Stimulated activated CD4-positive, alpha-beta T cell treated with anti-CD3 and anti-CD28 coated beads, Interleukin-2, amount 100 ng/mL, for 48 hours (primary cell): ENCODE measurements at regions not wholly inside any gene's neighbourhood (a gene's known extent, or its start where the extent isn't known, plus 50 kb on each side); places are given as distances from the start of the nearest gene placed in this dataset.
"Not testable (repeated sequence)": the region's sequence is repeated elsewhere in the genome, so short reads cannot be mapped to it uniquely, and the experiment has no call there.

ENCODE experiments used
- DNase-seq, 2 donors: peaks; one replicate each; pipeline ENCODE4 v3.0.0-alpha.2; 2020

DNA sequence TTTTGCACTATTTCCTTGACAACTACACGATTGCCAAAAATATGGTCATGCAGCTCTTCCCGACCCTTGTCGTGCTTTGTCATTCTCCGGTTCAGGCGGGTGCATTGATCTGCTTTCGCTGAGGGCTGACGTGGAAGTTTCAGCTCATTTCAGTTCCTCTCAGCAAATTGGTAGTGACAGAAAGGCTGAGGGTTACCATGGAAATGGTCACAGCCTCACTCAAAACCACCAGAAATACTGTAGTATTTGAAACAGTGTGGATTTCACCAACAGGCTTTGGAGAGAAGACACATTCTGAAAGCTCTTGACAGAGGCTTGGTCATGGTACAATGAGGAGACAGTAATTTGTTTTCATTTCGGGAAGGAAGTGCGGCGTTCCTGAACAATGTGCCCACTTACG is 99.7 kb upstream of the EXOC2 start:
- no peak for DNase-seq

DNA sequence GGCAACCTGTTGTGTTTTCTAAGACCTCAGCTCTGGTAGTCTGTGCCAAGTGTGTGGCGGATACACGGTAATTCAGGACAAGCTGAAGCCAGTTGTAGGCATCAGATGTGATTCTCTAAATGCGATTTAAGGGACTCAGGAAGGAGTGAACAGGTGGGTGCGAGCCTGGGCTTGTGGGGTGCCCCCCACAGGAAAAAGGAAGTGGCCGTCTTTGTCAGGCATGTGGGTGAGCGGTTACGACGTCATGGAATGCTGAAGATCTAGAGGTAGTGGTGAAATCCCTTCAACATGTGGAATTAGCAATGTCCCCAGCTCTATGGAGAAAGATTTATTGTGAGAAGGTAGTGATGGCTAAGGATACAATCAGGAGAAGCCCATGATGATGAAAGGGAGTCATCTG is 95.1 kb upstream of the EXOC2 start:
- peak in 1 of 2 donors; percentile 3 for DNase-seq

DNA sequence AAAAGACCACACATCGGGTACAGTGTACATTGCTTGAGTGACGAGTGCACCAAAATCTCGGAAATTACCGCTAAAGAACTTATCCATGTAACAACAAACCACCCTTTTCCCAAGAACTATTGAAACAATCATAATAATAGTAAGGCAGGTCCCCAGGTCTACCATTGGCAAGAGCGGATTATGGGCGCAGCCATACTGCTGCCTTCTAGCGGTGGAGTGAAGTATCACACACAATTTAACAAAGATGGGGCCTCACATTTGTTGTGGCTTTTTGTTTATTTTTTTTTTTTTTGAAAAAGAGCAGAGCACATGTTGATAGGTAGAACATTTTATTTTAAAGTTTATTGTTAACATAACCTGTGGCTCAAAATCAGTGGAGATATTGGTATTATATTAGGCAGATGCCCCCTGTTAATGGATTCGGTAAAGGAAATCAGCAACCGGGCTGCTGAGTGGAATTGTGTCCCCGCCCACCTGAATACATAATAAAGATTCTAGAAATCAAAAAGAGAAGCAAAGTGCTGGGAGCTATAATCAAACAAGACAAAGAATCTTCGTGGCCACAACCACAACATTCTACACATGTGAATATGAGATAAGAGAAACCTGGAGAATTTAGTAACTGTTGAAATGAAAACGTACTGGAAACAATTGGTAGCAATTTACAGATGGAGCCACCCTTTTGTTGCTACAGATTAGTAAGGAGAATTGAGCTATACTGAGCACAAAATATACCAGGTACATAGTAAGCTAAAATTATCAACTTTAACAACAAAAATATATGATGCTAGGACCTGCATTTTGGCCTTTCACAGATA is 94.2 kb upstream of the EXOC2 start:
- DNase-seq, result peak in 1 of 2 donors; percentile 24

DNA sequence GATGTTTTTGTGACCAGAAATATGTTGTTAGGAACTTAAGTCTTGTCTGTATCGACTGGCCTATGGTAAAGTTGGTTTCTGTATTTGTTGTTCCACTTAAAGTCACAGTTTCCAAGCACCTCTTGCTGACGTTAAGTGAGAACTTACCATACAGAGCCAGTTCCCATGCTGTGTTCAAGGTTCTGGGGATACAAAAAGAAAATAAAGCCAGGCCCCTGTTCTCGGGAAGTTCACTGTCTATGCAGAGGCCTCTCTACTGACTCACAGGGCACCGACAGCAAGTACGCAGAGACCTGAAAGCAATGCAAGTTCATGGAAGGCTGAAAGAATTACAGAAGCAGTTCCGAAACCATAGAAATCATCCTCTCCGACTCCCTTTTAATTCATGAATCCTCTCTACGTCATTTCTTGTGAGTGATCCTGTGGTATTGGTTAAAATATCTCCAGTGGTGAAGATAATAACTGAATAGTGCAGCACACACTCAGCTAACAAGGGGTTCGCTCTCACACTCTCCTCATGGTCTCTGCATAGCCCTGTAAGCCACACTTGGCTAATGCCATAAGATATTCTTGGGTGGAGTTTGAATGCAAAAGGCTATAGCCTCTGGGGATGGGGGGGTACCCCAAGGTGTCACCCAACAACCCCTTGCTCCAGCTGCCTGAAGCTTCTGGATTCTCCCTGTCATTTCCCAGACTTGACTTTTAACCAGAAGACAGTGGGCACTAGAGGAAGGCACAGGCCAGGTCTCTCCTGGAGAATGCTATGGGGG is 91.2 kb upstream of the EXOC2 start:
- DNase-seq, result no peak

GRCh38 chr6:782141-782540 is 89.2 kb upstream of the EXOC2 start:
- DNase-seq, result no peak

DNA sequence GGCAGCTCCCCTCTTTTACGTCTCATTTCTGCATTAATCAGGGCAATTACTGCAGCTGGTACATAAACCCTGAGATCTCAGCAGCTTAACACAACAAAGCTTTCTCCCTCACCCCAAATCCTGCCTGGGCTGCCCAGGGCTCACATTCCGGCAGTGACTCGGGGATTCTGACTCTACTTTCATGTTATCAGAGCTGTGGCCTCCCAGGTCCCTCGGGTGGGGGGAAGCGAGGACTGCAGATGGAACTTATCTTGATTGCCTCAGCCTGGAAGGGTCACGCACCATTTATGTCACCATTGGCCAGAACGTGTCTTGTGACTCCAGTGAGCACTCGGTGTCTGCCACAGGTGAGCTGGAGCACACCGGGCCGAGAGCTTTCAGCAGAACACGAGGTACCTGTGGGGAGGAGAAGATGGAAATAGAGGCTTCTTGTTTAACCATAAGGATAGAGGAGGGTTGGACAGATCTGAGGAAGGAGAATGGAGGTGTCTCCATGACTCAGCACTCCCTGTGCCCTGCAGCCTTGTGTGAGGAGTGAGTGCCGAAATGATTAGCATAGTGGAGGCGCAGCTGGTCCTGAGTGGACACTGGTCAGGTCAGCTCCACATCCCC is 88.5 kb upstream of the EXOC2 start:
- DNase-seq, result no peak

DNA sequence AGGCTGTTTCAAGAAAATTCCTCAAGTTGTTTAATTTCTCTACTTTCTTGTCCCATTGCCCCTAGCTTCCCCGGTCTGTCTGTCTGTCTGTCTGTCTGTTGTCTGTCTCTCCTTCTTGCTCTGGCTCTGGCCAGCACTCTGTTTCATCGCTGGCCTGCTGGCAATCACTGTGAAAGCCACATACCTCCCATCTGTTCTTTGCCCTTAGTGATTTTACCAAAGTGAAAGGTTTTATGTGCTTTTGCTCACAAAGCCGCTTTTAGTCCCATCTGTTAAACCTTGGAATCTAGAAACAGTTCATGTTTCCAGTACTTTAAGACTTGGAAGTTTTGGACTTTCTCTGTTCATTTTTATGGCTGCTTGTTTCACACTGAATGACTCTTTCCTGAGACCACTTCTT is 87.8 kb upstream of the EXOC2 start:
- DNase-seq, result no peak

- DNase-seq, result no peak
Observed at GRCh38 chr6:776951-777350, 84.0 kb upstream of the EXOC2 start.

DNA sequence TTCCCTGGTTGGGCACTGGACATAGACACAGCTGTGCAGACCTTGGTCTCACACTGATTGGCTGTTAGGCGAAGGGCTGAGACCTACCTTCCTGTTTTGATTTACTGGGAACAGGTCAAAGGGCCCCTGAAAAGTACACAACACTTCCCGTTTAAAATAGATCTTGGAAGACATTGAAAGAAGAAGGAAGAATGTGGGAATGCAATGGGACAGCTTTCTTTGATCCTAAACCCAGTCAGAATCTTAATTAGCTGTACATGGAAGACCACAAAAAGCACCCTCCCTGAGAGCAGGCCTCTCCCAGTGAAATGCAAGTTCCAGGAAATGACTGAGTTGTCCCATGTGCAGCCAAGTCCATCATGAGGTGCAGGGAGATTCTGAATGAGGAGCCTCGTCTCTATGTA is 83.6 kb upstream of the EXOC2 start:
- DNase-seq, result no peak

DNA sequence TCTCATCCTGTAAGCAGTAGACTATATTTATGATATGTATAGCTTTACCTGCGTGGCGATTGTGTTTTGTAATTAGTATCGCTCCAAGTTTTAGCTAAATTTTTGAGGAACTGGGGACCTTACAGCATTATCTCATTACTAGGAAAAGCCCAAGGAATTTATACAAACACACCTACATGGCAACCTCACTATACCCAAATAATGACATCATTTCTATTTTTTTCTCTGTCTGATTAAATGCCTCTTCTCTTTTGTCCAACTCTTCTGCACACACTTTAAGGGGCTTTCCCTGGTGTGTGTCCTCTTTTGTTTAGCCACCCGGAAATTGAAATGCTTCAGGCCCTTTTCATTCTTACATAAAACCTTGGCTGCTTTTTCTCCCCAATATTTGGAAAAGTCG is 82.9 kb upstream of the EXOC2 start:
- no peak for DNase-seq

DNA sequence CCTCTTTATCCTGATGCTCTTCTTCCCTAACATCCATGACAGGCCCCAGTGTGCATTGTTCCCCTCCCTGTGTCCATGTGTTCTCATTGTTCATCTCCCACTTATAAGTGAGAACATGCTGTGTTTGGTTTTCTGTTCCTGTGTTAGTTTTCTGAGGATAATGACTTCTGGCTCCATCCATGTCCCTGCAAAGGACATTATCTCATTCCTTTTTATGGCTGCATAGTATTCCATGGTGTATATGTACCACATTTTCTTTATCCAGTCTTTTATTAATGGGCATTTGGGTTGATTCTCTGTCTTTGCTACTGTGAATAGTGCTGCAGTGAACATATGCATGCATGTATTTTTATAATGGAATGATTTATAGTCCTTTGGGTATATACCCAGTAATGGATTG is 78.7 kb upstream of the EXOC2 start:
- DNase-seq, result not testable (repeated sequence)

DNA sequence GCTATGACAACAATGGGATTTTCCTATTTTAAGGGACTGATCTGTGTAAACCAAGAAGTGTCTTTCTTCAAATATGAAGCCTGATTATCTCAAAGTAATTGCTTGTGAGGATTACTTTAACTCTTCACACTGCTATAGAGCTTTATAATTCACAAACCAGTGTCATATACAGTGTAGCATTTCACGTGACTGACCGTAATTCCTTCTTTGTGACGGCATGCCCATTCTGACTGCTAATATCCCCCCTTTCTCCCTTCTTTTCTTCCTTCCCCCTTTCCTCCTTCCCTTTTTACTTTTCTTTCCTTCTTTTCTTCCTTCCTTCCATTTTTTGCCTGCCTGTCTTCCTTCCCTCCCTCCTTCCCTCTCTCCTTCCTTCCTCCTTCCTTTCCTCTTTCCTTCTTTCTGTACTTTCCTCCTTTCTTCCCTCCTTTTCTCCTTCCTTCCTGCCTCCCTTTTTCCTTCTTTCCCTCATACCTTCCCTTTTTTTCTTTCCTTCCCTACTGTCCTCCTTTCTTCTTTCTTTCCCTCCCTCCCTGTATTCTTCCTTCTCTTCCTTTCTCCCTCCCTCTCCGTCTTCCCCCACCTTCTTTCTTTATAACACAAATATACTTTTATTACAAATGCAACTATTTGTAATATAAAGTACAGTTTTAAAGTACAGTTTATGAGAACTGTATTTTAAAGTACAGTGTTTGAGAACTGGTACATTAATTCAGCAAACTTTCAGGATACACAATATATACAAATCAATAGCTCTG is 75.0 kb upstream of the EXOC2 start:
- no peak for DNase-seq

DNA sequence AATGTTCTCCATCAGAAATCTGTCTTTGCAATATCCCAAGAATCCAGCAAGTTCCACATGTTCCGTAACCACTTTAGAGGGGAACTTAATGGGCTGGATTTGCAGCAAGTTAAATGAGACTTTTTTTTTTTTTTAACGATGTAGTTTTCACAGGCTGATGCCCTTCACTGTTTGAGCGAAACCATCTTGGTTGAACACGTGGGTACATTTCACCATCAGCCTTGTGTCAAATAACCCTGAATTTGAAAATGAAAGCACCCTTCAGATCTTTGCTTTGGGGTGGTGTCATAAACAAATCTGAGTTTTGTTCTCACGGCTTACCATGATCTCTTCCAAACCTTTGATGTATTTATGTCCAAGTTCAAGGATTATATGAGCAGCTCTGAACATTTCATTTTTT is 73.7 kb upstream of the EXOC2 start:
- no peak for DNase-seq

GRCh38 chr6:761997-762396 is 69.1 kb upstream of the EXOC2 start:
- DNase-seq, result no peak

DNA sequence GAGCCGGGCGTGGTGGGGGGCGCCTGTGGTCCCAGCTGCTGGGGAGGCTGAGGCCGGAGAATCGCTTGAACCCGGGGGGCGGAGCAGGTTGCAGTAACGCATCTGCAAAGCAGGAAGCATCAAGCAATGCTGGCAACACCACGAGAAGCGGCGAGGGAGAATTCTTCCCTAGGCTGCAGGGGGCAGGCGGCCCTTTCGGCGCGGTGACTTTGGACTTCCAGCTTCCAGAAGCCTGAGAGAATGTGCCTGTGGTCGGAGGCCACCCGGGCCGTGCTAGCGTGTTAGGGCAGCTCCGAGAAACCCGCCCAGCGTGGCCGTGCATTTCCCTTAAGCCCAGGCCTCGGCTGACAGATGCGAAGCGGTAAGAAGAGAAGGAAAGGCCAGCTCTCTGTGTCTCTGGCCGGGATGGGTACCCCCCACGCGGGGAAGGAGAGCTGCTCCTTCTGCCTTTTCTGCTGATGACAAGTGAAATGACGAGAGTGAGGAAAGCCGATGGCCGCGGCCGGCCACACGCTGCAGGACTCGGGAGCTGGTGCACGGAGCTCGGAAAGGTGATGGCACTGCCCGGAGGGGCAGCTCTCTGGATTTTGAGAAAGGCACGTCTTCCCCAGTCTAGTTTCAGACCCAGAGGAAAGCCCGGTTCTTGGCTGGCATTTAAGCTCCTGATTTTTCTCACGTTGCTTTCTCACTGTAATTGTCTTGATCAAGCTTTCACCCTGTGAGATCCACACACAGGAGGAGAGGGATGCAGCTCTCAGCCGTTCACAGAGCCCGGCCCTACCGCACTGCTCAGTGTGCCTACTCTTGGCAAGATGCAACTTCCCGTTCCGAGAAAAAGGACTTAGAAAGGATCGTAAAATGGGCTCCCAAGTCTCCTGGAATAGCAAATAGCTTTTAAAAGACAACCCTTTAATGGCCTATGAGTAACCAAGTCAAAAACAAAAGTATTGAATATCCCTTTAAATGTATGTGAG is 68.3 kb upstream of the EXOC2 start:
- DNase-seq, result no peak

- DNase-seq, result no peak
Observed at GRCh38 chr6:759729-760128, 66.8 kb upstream of the EXOC2 start.

DNA sequence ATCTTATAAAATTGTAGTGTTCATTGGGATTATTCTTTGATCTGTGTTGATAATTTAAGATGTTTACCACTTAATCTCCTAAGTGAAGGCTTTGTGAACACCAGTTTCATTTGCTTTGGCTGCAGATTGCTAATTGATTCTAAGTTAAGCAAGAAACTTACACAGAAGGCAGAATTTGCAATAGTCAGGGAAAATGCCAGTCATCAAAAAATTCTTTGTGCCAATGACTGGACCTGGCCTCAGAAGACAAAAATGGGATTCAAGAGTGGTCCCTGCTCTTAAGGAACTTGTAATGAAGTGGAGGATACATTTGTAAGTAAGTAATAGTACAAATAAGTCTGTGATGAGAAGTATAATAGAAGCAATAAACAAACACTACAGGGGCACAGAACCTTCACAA is 63.3 kb upstream of the EXOC2 start:
- DNase-seq, result no peak

DNA sequence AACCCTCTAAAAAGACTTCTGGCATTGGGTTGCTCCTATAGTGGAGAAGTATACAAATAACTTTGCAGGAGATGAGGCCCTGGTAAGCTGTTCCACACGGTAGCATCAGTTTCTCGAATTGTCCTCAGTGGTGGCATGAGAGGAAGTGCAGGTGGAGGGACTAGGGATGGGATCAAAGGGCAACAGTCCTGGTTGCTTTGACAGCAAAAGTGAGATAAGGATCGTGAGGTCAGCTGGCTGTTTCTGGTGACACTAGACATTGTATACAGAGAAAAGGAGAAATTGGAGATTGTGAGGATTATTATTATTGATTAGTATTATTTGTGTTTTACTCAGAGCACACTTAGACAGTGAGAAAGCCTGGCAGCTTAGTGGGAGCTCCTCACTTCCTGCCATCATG is 61.3 kb upstream of the EXOC2 start:
- DNase-seq, result no peak

GRCh38 chr6:753486-753885 is 60.5 kb upstream of the EXOC2 start:
- no peak for DNase-seq

DNA sequence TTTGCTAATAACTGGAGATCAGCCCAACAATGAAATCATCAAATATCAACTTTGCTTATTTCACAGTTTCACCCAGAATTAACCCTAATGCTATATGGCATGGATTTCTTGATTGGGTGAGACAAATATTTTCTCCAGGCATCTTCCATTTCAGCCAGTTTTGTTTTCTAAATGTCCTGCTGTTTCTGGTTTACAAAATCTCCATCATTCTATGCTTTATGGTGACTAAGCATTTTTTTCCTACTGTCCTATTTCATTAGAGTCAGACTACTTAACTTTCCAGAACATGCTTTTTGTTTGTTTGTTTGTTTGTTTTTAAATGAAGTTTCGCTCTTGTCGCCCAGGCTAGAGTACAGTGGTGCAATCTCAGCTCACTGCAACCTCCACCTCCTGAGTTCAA is 59.5 kb upstream of the EXOC2 start:
- no peak for DNase-seq

DNA sequence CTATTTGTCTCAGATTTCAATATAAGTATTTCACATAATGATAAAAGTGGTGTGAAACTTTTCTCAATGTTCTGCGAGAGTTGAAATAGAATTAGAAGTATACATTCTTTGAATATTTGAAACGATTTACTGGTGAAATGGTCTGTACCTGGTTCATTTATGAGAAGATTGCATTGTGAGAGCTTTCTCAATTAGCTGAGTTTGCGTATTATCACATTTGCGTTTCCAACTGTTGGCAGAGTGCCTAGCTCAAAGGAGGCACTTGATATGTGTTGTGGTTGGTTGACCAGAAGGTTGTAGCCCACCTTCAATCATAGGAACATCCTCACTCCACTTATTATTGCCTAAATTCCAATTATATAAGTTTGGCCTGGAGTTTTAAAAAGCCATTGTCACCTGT is 58.8 kb upstream of the EXOC2 start:
- DNase-seq, result no peak

GRCh38 chr6:747921-748320 is 55.0 kb upstream of the EXOC2 start:
- DNase-seq, result no peak
